GM18873 (cell line): ENCODE measurements at regions not wholly inside any gene's neighbourhood (a gene's known extent, or its start where the extent isn't known, plus 50 kb on each side); places are given as distances from the start of the nearest gene placed in this dataset.

Source experiments
- ATAC-seq: cut with Tn5 transposase; IDR thresholded peaks from one replicate; pipeline ENCODE4 v1.9.1; 2021; ENCODE audit warnings: mild to moderate bottlenecking, moderate library complexity, moderate number of reproducible peaks; ENCODE audit not compliant: unreplicated experiment, low FRiP score

DNA sequence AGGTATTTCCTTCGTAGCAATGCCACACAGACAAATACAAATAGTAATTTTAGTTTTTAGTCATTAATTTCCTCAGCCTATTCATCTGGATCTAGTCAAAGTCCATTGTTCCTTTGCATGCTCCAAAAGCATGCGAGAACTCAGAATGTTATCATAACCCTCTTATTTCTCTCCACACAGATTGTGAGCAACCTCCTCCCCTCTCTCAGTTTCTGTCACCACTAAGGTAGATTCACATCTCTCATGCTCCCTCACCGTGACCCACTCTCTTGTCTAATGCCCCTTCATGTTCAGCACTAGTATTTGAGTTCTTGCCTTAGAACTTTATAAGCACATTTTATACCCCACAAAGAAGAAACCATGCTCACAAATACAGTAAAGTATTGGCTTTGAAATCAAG, 582.4 kb downstream of the PLA2G4A start:
- no peak for ATAC-seq

DNA sequence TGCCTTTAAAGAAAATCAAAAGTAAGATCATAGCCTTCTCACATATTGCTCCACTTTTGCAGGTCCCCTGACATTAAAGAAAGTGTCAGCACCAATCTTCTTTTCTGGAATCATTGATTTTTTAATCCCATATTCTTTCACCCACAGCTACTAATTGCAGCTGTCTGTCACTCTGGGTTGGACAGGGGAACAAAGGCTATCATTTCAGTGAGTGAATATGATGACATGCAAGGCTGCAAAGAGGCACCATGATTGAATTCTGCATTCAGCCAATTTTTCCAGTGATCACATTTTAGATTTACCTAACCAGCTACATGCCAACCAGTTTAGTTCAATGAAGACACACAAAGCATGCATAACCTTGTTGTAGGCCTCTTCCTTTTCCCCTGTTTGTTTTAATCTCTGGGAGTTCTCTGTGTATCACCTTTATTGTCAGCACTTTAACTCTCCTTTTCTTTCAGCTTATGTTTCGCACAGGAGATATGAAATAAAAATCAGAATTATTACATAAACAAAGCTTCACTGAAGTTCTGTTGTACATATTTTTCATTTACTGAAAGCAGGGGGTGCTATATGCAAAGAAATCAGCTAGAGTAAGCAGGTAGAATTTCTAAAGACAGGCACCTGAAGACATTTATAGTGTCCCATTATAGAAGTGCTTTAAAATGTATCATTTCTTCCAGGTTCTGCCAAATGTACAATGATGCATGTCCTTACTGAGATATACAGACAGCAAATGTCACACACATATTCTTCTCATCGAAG, 584.8 kb downstream of the PLA2G4A start:
- ATAC-seq = no peak

DNA sequence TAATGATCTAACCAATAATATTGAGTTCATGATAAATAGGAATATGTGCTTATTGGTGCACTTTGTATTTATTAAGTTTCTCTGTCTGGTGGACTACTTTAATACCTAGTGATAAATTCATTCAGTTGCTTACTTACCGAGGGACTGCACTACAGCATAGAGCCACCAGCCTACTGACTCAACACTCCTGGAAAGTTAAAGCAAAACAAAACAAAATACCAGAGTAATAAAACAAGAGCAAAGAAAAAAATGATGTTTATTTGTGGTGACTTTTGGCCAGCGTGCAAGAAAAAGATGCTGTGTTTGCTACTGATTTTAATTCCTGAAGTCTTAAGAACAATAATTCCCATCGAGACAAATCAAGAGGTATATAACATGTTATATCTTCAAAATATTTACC, 586.3 kb downstream of the PLA2G4A start:
- no peak for ATAC-seq

DNA sequence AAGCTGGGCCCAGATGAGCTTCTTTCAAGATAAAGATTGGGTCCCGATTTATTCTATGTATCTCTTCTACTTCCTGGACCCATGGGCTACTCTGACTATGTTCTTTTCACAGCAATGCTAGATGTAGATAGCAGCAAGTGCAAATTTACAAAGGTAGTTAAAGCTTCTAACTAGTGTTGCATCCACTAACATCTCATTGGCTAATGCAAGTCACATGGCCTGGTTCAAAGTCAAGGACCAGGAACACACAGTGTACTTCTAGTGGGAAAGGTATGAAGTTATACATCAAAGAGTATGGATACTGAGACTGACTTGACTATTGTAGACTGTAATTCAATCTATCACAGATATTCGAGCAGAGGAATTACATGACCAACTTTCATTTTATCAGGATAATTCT, 588.8 kb downstream of the PLA2G4A start:
- no peak for ATAC-seq

DNA sequence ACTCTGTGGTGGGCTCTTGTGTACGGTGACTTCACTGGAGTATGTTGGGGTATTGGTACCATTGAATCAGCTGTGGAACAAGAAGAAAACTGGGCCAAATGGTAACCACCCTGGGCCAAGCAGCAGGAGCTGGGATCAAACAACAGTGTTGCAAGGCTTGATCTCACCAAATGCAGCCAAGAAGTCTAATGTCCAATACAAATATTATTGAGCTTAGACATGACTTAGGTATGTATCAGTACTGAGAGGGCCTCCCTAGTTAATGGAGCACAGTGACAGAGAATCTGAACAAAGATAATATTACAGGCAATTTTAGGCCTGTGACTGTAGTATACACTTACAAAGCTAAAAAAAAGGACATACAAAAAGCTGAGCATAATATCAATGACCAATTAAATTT, 604.8 kb downstream of the PLA2G4A start:
- ATAC-seq = no peak

DNA sequence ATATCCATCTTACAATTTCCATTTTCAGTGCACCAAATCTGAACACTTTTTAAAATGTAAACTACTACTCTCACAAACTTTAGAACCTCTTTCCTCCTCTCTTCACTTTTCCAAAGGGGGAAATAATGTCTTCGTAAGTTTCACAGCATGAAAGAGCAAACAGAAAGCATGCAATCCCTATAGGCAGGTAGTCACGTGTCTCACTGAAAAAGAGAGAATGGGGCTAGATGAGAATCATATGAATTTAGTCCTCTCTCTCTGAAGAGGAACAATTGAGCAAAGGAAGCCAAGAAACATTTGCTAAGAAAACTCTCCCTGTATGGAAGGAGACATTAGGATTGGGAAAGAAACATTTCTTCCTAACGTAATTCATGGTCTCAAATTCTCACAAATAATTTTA, 613.9 kb downstream of the PLA2G4A start:
- no peak for ATAC-seq

DNA sequence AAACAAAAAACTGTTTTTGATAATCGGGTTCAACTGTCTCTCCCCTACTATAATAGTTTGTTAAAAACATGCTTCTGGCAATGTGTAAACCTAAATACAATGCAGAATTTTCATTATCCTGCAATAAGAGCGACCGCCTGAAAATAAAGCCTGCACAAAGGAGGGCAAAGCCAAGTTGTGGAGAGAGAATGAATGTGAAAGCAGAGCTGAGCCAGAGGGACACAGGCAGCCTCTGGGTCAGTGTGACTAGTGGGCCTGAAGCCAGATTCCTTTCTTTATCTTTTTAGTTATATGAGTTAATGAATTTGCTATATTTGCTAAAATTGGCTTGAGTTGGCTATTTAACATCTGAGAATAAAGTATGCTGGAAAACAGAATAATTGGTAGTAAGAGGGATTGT, 615.2 kb downstream of the PLA2G4A start:
- no peak for ATAC-seq

DNA sequence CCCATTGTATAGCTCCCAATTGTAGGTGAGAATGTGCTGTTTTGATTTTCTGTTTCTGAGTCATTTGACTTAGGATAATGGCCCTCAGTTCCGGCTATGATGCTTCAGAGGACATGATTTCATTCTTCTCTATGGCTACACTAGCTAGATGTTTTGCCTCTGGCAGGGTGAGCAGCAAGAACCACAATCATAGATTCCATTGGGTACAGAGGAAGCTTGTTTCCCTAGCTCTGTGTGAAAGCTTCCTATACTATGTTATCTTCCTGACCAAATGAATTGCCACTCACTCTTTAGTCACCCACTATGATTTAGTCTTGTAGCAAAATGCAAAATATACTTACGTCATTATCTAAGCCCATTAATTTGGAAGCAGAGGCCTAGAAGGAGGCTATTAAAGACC, 616.3 kb downstream of the PLA2G4A start:
- no peak for ATAC-seq

DNA sequence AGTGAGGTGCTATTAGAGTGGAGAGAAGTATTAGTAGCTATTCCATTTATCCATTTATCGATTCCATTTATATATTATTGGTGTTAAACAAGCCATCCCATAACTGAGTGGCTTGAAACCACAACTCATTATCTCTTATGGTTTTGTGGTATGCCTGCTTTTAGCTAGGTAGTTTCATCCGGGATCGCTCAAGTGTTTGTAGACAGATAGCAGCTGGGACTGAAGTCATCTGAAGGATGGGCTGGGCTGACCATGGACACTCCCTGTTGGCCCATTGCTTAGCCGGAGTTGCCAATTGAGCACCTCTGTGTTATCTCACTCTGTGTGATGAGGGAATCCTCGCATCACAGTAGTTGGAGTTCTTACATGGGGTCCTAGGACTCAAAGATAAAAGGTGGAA, 622.5 kb downstream of the PLA2G4A start:
- ATAC-seq = no peak

DNA sequence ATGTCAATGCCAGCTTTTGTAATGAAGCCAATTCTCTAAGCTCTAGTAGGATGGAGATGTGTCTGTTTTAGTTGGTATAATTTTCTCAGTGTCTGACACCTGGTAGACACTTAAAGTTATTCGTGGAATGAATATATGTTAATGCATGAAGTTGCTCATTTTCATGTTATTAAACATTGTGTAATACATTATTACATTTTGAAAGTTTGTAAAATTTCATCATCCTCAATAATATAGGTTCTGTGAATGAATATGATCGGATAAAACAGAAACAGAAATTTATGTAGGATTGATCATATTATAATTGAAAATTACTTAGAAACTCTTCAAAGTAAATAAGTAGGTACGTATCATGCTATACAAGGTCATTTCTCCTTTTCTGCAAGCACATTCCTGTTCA, 625.3 kb downstream of the PLA2G4A start:
- ATAC-seq = no peak

DNA sequence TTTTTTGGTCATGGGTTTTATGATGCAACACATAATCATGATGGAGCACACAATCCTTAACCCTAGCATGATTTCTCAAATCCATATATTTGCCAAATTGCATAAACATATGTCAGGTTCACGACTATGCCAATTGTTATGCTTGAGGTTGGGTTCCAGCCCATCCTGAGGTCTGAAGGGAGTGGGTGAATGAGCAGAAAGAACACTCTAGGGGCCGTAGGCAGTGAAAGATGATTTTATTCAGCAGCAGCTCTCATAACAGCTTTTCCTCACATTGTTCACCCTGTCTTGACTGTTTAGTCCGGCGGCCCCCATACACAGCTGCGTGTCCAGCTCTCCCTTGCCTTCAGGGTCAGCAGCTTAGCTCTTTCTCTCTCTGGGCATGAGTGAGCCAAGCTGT, 627.7 kb downstream of the PLA2G4A start:
- ATAC-seq = no peak

DNA sequence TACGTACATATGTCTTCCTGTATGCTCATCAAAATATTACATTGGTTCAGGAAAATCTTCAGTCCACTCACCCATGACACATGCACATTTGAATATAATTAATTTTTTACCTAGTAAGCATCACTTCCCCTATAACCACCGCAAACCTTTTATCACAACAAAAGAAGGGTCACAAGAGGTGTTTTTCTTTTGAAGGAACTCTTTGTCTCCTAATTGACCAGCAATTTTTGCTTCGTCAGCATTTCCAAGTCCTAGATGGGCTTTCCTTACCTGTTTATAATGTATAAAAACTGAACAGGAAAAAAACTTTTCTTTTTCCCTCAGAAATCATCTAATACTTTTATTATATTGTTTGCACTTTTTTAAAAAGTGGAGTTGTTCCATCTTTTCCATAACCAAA, 631.3 kb downstream of the PLA2G4A start:
- ATAC-seq = no peak

DNA sequence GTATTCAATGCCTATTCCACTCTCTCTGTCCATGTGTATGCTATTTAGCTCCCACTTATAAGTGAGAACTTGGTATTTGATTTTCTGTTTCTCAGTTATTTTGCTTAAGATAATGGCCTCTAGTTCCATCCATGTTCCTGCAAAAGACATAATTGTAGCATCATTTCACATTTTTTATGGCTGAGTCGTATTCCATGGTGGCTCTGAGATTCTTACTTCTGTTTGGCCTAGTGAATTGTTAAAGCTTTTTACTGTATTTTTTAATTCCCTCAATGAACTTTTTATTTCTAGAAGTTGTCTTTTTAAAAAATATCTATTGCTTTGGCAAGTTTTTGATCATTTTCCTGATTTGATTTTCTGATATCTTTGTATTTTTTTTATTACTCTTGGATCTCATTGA, 635.6 kb downstream of the PLA2G4A start:
- ATAC-seq = no peak

DNA sequence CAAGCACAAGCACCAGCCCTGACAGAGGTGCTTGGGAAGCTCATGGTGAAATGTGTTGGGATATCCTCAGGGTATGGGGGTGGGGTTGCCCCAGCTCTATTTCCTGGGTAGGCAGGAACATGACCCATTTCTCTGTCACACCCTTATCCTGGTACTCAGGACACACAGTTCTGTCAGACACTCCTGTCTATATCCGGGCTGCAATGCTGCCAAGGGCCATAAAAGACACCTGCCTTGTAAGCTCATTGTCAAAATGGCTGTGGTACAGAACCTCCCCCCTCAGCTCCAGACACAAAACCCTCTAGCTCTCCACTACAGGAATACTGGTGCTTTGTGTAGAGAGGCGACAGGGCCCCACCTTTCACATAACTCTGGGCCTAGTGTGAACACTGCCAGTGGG, 636.7 kb downstream of the PLA2G4A start:
- ATAC-seq = no peak

DNA sequence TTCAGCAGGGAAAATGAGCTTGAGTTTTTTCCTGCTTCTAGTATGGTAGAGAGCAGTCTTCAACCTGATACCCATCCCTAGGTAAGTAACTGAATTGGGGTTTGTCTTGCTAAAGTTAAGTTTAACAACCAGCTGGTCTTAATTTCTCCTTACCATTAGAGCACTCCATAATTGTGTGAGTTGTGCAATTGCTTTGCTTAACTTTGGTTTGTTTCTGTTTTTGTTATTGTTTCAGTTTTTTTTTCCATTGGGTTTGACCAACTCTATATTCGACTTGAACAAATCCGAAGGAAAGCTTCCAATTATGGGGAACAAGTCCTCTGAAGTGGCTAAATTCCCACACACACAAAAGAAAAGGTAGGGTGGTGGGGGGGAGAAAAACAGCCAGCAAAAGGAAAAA, 641.1 kb downstream of the PLA2G4A start:
- ATAC-seq = no peak

DNA sequence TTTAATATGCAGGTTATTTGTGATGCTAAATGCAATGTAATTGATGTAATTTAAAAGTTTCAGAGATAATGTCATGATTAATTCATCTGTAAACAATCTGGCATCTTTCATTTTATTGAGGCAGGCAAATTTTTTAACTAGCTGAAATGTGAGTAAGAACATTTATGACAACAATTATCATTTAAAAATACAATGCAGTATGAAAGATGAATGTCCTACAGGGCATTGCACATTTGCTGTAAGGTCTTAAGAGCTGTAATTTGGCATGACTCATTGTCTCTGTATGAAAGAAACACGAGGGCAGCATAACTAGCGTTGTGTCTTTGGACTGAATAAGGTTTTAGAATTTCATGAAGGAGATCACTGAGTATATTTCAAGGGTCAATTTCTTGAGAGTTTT, 642.8 kb downstream of the PLA2G4A start:
- ATAC-seq = no peak

DNA sequence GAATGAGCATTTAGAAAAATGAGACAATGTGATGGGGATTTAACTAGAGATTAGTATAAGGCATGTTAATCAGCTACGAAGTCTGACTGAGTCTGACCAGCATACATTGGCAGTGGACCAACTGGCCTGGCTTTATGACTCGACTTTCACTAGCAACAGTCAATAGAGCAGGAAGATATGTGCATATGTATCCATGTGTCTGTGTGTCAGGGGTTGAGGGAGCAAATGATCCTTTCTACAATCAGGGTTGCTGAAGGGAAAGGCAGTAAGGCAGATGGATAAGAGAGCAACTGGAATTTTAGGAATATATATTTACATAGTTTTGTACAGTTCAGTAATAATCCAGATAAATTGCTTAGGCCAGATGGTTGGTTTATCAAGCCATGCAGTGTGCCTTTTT, 645.6 kb downstream of the PLA2G4A start:
- ATAC-seq = no peak

DNA sequence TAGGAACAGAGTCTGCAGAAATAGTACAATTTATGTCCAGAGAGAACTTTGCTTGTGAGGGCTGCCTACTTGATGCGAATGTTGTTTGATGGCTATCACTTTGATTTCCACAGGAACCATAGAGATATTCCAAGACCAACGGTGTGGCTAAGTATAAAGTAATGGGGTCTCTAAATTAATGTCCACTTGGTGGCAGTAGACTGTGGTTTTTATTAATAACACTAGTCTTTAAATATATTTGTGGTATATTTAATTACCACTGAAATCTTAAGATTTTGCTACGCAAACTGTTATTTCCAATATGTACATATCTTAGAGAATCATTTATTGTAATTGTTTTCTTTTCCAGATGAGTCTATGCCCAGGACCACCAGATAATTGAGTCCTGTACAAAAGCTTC, 647.9 kb downstream of the PLA2G4A start:
- no peak for ATAC-seq

DNA sequence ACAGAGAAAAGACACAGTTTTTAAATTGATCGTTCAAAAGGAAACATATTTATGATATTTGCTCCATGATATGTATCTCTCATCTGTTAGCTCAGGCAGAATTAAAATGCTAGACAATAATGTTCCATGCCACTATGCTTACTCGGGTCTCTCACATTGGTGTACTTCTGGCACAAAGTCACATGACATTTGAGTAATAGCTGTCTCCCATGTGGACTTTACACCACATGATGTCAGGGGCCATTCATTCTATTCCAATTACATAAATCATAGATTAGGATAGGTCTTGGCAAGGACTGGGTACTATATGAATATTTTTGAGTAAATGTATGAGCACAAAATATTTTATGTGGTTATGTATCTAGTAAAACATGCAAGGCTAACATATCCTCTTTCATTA, 648.4 kb downstream of the PLA2G4A start:
- no peak for ATAC-seq

DNA sequence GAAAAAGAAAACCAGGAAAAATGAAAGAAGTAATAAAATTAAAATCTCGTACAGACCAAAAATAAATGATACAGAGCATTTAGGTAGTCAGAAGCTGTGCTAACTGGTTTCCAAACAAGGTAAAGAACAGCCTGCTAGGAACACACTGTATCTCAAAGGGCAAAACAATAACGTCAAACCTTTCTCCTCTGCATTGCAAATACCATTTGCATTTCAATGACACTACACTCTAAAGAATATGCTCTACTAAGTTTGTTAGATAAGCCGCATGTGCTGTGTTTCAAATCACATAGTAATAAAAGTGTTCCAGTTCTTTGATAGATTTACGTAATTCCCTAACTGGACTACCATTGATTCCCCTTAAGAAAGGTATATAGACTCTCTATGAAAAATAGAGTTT, 648.8 kb downstream of the PLA2G4A start:
- no peak for ATAC-seq

DNA sequence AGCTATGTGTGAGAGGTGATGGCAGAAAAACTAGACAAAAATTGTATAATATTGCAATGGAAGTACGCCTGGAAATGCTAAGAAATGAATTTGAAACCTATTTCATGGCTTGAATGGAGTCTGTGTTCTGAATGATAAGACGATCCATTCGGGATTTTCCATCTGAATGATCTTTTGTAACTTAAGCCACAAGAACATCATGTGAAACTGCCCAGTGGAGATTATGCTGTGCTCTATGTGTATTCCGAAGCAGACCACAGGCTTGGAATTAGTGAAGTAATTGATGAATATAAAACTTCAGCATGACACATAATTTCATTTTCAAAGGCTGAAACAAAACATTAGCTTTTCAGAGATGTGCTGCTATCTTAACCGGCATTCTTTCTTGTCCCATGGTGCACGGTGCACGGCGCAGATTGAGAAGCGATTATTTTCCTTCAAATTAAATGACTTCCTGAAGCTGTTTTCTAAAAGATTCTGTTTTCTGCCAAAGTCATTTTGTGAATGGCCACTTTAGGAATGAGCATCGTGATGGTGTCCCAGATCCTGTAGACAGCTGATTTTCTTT, 652.9 kb downstream of the PLA2G4A start:
- no peak for ATAC-seq

DNA sequence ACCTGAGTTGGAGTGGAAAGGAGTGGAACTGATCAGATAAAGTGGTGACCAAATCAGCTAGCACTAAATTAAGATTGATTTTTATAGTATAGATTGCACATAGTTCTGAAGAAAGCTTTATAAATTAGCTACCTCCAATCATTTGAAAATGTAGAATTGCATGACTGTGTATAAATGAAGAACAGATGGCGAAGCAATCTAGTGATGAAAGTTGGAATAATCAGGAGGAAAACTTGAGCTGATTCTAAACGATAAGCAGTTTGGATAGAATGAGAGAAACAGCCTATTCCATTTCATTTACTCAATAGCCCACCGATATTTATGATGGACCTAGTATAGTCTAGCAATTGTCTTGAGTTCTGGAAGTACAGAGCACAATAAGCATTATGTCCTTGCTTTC, 661.5 kb downstream of the PLA2G4A start:
- no peak for ATAC-seq
